PFSK-1 (cell line): ENCODE measurements at regions not wholly inside any gene's neighbourhood (a gene's known extent, or its start where the extent isn't known, plus 50 kb on each side); places are given as distances from the start of the nearest gene placed in this dataset.

Source experiments
- POLR2AphosphoS5 ChIP-seq: IDR thresholded peaks from 2 replicates; pipeline ENCODE4 v1.6.1; 2012; ENCODE audit warnings: low read depth, mild to moderate bottlenecking, control low read depth, low read length, moderate library complexity
- SIN3A ChIP-seq: IDR thresholded peaks from 2 replicates; pipeline ENCODE4 v1.6.1; 2012; ENCODE audit warnings: mild to moderate bottlenecking, low read length, moderate library complexity, borderline replicate concordance; ENCODE audit not compliant: insufficient read depth
- TAF1 ChIP-seq: IDR thresholded peaks from 2 replicates; pipeline ENCODE4 v1.6.1; 2012; ENCODE audit warnings: low read length, control low read depth, borderline replicate concordance; ENCODE audit not compliant: insufficient read depth
- TF ChIP-seq, protein P1 (sequence below), 2 experiments: IDR thresholded peaks; 2 replicates each; pipeline versions ENCODE4 v1.6.1 to v1.8.0; 2011 to 2012; ENCODE audit warnings: low read depth in 2 of 2, low read length in 2 of 2, control low read depth in 1 of 2, inconsistent platforms in 1 of 2, mild to moderate bottlenecking in 1 of 2, moderate library complexity in 1 of 2; ENCODE audit not compliant: insufficient read depth in 1 of 2

DNA sequence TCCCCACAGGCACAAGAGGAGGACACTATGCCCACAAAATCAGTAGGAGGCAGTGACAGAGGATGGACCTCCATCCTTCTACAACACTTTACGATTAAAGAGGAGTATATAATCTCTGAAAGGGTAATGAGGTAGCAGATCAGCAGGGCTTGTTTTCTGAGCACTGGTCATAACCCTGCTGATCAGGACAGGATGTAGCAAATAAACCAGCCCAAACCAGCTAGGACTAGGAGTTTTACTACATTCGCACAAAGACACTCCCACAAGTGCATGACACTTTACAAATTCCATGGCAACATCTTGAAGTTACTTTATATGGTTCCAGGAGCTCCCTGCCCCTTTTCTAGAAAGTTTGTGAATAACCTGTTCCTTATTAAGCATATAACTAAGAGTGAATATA lies 73.3 kb upstream of the CHD6 start:
- TF ChIP-seq SIN3A (no peak), POLR2AphosphoS5 (no peak), TAF1 (no peak)
- TF ChIP-seq, protein P1, sequence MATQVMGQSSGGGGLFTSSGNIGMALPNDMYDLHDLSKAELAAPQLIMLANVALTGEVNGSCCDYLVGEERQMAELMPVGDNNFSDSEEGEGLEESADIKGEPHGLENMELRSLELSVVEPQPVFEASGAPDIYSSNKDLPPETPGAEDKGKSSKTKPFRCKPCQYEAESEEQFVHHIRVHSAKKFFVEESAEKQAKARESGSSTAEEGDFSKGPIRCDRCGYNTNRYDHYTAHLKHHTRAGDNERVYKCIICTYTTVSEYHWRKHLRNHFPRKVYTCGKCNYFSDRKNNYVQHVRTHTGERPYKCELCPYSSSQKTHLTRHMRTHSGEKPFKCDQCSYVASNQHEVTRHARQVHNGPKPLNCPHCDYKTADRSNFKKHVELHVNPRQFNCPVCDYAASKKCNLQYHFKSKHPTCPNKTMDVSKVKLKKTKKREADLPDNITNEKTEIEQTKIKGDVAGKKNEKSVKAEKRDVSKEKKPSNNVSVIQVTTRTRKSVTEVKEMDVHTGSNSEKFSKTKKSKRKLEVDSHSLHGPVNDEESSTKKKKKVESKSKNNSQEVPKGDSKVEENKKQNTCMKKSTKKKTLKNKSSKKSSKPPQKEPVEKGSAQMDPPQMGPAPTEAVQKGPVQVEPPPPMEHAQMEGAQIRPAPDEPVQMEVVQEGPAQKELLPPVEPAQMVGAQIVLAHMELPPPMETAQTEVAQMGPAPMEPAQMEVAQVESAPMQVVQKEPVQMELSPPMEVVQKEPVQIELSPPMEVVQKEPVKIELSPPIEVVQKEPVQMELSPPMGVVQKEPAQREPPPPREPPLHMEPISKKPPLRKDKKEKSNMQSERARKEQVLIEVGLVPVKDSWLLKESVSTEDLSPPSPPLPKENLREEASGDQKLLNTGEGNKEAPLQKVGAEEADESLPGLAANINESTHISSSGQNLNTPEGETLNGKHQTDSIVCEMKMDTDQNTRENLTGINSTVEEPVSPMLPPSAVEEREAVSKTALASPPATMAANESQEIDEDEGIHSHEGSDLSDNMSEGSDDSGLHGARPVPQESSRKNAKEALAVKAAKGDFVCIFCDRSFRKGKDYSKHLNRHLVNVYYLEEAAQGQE (IDR thresholded peaks at IDR 0.05; ENCODE audit: insufficient read depth in 1 of 2, low read depth in 2 of 2, low read length in 2 of 2) = no peak
